HEK293 (cell line): ENCODE measurements at regions not wholly inside any gene's neighbourhood (a gene's known extent, or its start where the extent isn't known, plus 50 kb on each side); places are given as distances from the start of the nearest gene placed in this dataset.

Experiments
- CTCF ChIA-PET: fragments of 350-600 bp; formaldehyde crosslinking; extraction: SDS; loops from one replicate; lab custom pipeline; 2021; ENCODE audit warnings: antibody characterized with exemption; lab: Yijun Ruan, JAX
- POLR2A ChIA-PET: fragments of 300-600 bp; formaldehyde crosslinking; extraction: SDS; loops from one replicate; lab custom pipeline; 2020; ENCODE audit warnings: antibody characterized with exemption, inconsistent platforms; lab: Yijun Ruan, JAX
- H3K27ac ChIP-seq: fragments of 200-500 bp; sonication (Bioruptor generic); 2 replicates; pipeline ENCODE4 v1.5.1; 2014; ENCODE audit warnings: low read depth, low read length, control low read depth, inconsistent platforms; ENCODE audit errors: extremely low read depth
- H3K36me3 ChIP-seq, 2 experiments: fragments of 200-500 bp in 1 of 2; sonication (Bioruptor generic) in 1 of 2; 1 replicate in 1 of 2; 2 replicates in 1 of 2; pipeline ENCODE4 v1.5.1; 2014 to 2017; ENCODE audit warnings: inconsistent platforms in 2 of 2, low read length in 2 of 2; ENCODE audit not compliant: control insufficient read depth in 2 of 2, insufficient read depth in 1 of 2
- H3K4me1 ChIP-seq: fragments of 200-500 bp; sonication (Bioruptor generic); 2 replicates; pipeline ENCODE4 v1.5.1; 2014; ENCODE audit warnings: mild to moderate bottlenecking, low read length, inconsistent platforms; ENCODE audit not compliant: control insufficient read depth, insufficient read depth
- H3K4me3 ChIP-seq: 2 replicates; pipeline ENCODE4 v1.5.1; 2011; ENCODE audit warnings: low read depth, mild to moderate bottlenecking, control low read depth, low read length, moderate library complexity
- H3K9me3 ChIP-seq: fragments of 200-500 bp; sonication (Bioruptor generic); 2 replicates; pipeline ENCODE4 v1.5.1; 2014; ENCODE audit warnings: low read depth, low read length, inconsistent platforms; ENCODE audit not compliant: control insufficient read depth, insufficient read depth
- FEZF1 ChIP-seq: fragments of 450-650 bp; formaldehyde crosslinking; IDR thresholded peaks from 2 replicates; pipeline ENCODE4 v1.5.1; 2016; ENCODE audit warnings: missing biosample characterization, missing genetic modification characterization
- KLF7 ChIP-seq: fragments of 450-650 bp; formaldehyde crosslinking; IDR thresholded peaks from 2 replicates; pipeline ENCODE4 v1.5.1; 2016; ENCODE audit warnings: missing biosample characterization, missing genetic modification characterization, borderline replicate concordance
- PRDM1 ChIP-seq: fragments of 450-650 bp; formaldehyde crosslinking; IDR thresholded peaks from 2 replicates; pipeline ENCODE4; 2016; ENCODE audit warnings: missing biosample characterization, missing genetic modification characterization
- ZBTB1 ChIP-seq: fragments of 450-650 bp; formaldehyde crosslinking; IDR thresholded peaks from 2 replicates; pipeline ENCODE4 v1.5.1; 2016; ENCODE audit warnings: missing biosample characterization, missing genetic modification characterization
- ZBTB44 ChIP-seq: fragments of 450-650 bp; IDR thresholded peaks from 2 replicates; pipeline ENCODE4 v1.5.1; 2018; ENCODE audit warnings: missing biosample characterization, mild to moderate bottlenecking, missing genetic modification characterization
- ZFP3 ChIP-seq: fragments of 450-650 bp; formaldehyde crosslinking; IDR thresholded peaks from 2 replicates; pipeline ENCODE4 v1.5.1; 2016; ENCODE audit warnings: low read depth, missing biosample characterization, missing genetic modification characterization
- ZFP41 ChIP-seq: fragments of 450-650 bp; formaldehyde crosslinking; IDR thresholded peaks from 2 replicates; pipeline ENCODE4 v1.5.1; 2016; ENCODE audit warnings: missing biosample characterization, missing genetic modification characterization, borderline replicate concordance
- ZNF155 ChIP-seq: fragments of 450-650 bp; formaldehyde crosslinking; IDR thresholded peaks from 2 replicates; pipeline ENCODE4 v1.5.1; 2016; ENCODE audit warnings: missing biosample characterization, missing genetic modification characterization
- ZNF184 ChIP-seq: fragments of 450-650 bp; IDR thresholded peaks from 2 replicates; pipeline ENCODE4 v1.5.1; 2018; ENCODE audit warnings: missing biosample characterization, mild to moderate bottlenecking, missing genetic modification characterization
- ZNF223 ChIP-seq: fragments of 450-650 bp; formaldehyde crosslinking; IDR thresholded peaks from 2 replicates; pipeline ENCODE4 v1.5.1; 2016; ENCODE audit warnings: missing biosample characterization, missing genetic modification characterization
- ZNF280D ChIP-seq: fragments of 450-650 bp; formaldehyde crosslinking; IDR thresholded peaks from 2 replicates; pipeline ENCODE4 v1.5.1; 2016; ENCODE audit warnings: missing biosample characterization, missing genetic modification characterization
- ZNF311 ChIP-seq: fragments of 450-650 bp; formaldehyde crosslinking; IDR thresholded peaks from 2 replicates; pipeline ENCODE4 v1.5.1; 2017; ENCODE audit warnings: missing biosample characterization, missing genetic modification characterization, borderline replicate concordance
- ZNF433 ChIP-seq: fragments of 450-650 bp; formaldehyde crosslinking; IDR thresholded peaks from 2 replicates; pipeline ENCODE4 v1.5.1; 2016; ENCODE audit warnings: missing biosample characterization, missing genetic modification characterization, low read depth
- ZNF48 ChIP-seq: fragments of 450-650 bp; formaldehyde crosslinking; IDR thresholded peaks from 2 replicates; pipeline ENCODE4 v1.5.1; 2016; ENCODE audit warnings: missing biosample characterization, missing genetic modification characterization
- ZNF561 ChIP-seq: fragments of 450-650 bp; IDR thresholded peaks from 2 replicates; pipeline ENCODE4 v1.5.1; 2018; ENCODE audit warnings: missing biosample characterization, missing genetic modification characterization, borderline replicate concordance
- ZNF596 ChIP-seq: fragments of 450-650 bp; IDR thresholded peaks from 2 replicates; pipeline ENCODE4 v1.5.0; 2018; ENCODE audit warnings: missing biosample characterization, mild to moderate bottlenecking, missing genetic modification characterization, moderate library complexity
- ZNF645 ChIP-seq: fragments of 450-650 bp; formaldehyde crosslinking; IDR thresholded peaks from 2 replicates; pipeline ENCODE4; 2016; ENCODE audit warnings: missing biosample characterization, missing genetic modification characterization
- ZNF792 ChIP-seq: fragments of 450-650 bp; formaldehyde crosslinking; IDR thresholded peaks from 2 replicates; pipeline ENCODE4 v1.5.1; 2016; ENCODE audit warnings: missing biosample characterization, missing genetic modification characterization
- ZSCAN18 ChIP-seq: fragments of 450-650 bp; formaldehyde crosslinking; IDR thresholded peaks from 2 replicates; pipeline ENCODE4 v1.5.1; 2016; ENCODE audit warnings: missing biosample characterization, missing genetic modification characterization
- TF ChIP-seq, protein P1 (sequence below): fragments of 450-650 bp; formaldehyde crosslinking; IDR thresholded peaks from 2 replicates; pipeline ENCODE4 v1.5.1; 2016; ENCODE audit warnings: missing biosample characterization, missing genetic modification characterization, borderline replicate concordance
- TF ChIP-seq, protein P2 (sequence below): fragments of 450-650 bp; formaldehyde crosslinking; IDR thresholded peaks from 2 replicates; pipeline ENCODE4 v1.5.1; 2016; ENCODE audit warnings: missing biosample characterization, missing genetic modification characterization

DNA sequence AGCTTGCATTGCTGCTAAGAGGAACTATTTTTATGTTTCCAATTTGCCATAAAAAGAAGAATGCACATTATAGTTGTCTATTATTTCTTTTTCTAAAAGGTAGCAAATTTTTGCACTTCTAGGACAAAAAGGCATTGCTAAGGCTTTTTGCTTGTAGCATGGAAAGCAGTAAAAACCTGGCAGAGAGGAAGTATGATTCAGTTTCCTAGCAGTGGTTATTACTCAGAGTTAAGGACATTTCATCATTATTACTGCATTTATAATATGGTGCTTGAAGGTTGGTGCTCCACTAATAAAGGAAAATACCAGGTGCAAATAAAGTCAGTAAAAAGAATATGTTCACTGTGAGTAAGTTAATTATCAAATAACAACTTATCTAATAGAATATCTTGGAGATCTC, 179.8 kb upstream of the PLPPR1 start (continued):
- no peak for TF ChIP-seq KLF7 (tag by site-specific recombination)
- TF ChIP-seq, protein P1, sequence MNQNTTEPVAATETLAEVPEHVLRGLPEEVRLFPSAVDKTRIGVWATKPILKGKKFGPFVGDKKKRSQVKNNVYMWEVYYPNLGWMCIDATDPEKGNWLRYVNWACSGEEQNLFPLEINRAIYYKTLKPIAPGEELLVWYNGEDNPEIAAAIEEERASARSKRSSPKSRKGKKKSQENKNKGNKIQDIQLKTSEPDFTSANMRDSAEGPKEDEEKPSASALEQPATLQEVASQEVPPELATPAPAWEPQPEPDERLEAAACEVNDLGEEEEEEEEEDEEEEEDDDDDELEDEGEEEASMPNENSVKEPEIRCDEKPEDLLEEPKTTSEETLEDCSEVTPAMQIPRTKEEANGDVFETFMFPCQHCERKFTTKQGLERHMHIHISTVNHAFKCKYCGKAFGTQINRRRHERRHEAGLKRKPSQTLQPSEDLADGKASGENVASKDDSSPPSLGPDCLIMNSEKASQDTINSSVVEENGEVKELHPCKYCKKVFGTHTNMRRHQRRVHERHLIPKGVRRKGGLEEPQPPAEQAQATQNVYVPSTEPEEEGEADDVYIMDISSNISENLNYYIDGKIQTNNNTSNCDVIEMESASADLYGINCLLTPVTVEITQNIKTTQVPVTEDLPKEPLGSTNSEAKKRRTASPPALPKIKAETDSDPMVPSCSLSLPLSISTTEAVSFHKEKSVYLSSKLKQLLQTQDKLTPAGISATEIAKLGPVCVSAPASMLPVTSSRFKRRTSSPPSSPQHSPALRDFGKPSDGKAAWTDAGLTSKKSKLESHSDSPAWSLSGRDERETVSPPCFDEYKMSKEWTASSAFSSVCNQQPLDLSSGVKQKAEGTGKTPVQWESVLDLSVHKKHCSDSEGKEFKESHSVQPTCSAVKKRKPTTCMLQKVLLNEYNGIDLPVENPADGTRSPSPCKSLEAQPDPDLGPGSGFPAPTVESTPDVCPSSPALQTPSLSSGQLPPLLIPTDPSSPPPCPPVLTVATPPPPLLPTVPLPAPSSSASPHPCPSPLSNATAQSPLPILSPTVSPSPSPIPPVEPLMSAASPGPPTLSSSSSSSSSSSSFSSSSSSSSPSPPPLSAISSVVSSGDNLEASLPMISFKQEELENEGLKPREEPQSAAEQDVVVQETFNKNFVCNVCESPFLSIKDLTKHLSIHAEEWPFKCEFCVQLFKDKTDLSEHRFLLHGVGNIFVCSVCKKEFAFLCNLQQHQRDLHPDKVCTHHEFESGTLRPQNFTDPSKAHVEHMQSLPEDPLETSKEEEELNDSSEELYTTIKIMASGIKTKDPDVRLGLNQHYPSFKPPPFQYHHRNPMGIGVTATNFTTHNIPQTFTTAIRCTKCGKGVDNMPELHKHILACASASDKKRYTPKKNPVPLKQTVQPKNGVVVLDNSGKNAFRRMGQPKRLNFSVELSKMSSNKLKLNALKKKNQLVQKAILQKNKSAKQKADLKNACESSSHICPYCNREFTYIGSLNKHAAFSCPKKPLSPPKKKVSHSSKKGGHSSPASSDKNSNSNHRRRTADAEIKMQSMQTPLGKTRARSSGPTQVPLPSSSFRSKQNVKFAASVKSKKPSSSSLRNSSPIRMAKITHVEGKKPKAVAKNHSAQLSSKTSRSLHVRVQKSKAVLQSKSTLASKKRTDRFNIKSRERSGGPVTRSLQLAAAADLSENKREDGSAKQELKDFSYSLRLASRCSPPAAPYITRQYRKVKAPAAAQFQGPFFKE (tag by site-specific recombination): no peak
- TF ChIP-seq ZNF792 (tag by site-specific recombination): no peak
- TF ChIP-seq ZNF433 (tag by site-specific recombination): no peak
- no peak for TF ChIP-seq ZBTB44 (tag by site-specific recombination)
- TF ChIP-seq ZBTB1 (tag by site-specific recombination): no peak
- TF ChIP-seq ZNF280D (tag by site-specific recombination): no peak
- no peak for TF ChIP-seq ZNF155 (tag by site-specific recombination)

DNA sequence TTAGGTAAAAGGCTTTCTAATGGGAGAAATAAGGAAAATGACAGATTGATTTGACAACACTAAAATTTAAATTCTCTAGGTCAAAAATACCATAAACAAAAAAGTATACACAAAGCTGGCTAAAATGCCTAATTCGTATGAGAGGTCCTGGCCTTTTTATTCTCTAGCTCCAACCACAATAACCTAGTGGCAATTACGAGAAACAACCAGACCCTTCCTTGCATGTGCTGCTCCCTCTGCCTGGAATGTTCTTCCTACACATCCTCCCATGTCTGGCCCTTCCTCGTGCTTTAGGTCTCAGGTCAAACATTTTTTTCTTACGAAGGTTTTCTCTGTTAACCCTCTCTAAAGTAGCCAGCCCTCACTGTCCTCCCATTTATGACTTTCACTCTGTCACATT, 176.4 kb upstream of the PLPPR1 start:
- Histone ChIP-seq H3K9me3 (no peaks in the 10 kb centered on the region), H3K4me3 (no peak overlapping the region), H3K4me1 (no peaks in the 10 kb centered on the region), H3K27ac (no peak overlapping the region), H3K36me3 (no peaks in the 10 kb centered on the region)
- TF ChIP-seq ZSCAN18 (tag by site-specific recombination): no peak
- TF ChIP-seq ZFP41 (tag by site-specific recombination): no peak
- TF ChIP-seq PRDM1 (tag by site-specific recombination): no peak
- TF ChIP-seq ZNF48: no peak
- TF ChIP-seq ZNF223 (tag by site-specific recombination): no peak
- no peak for TF ChIP-seq FEZF1 (tag by site-specific recombination)
- TF ChIP-seq ZNF561 (tag by site-specific recombination): no peak
- TF ChIP-seq ZNF645 (tag by site-specific recombination): no peak
- TF ChIP-seq ZNF596 (tag by site-specific recombination): no peak
- no peak for TF ChIP-seq ZFP3 (tag by site-specific recombination)
- no peak for TF ChIP-seq ZNF184 (tag by site-specific recombination)
- TF ChIP-seq, protein P2, sequence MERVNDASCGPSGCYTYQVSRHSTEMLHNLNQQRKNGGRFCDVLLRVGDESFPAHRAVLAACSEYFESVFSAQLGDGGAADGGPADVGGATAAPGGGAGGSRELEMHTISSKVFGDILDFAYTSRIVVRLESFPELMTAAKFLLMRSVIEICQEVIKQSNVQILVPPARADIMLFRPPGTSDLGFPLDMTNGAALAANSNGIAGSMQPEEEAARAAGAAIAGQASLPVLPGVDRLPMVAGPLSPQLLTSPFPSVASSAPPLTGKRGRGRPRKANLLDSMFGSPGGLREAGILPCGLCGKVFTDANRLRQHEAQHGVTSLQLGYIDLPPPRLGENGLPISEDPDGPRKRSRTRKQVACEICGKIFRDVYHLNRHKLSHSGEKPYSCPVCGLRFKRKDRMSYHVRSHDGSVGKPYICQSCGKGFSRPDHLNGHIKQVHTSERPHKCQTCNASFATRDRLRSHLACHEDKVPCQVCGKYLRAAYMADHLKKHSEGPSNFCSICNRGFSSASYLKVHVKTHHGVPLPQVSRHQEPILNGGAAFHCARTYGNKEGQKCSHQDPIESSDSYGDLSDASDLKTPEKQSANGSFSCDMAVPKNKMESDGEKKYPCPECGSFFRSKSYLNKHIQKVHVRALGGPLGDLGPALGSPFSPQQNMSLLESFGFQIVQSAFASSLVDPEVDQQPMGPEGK (tag by site-specific recombination): no peak
- no peak for TF ChIP-seq ZNF311 (tag by site-specific recombination)
- ChIA-PET CTCF (no interaction called here), POLR2A (no interaction called here)
